Spleen (tissue), 7 donors: ENCODE measurements at regions not wholly inside any gene's neighbourhood (a gene's known extent, or its start where the extent isn't known, plus 50 kb on each side); places are given as distances from the start of the nearest gene placed in this dataset.

Source experiments
- POLR2A ChIP-seq, 3 donors: fragments of 450-650 bp; IDR thresholded peaks; one replicate each; pipeline ENCODE4 v1.5.1; 2017; ENCODE audit warnings: antibody characterized with exemption in 3 of 3, mild to moderate bottlenecking in 1 of 3
- POLR2AphosphoS5 ChIP-seq, 3 donors: sonication (generic); formaldehyde crosslinking; IDR thresholded peaks; one replicate each; pipeline ENCODE4 v1.5.1; 2017; ENCODE audit warnings: antibody characterized with exemption in 3 of 3
- TF ChIP-seq, protein P1 (sequence below), 11 experiments: fragments of 200-600 bp in 7 of 11; fragments of 450-650 bp in 4 of 11; sonication (generic) in 4 of 11; IDR thresholded peaks in 8 of 11; conservative IDR thresholded peaks in 3 of 11; 1 replicate in 7 of 11; 2 replicates in 4 of 11; pipeline versions ENCODE4 v1.4.0 to v1.8.0; 2016 to 2021; ENCODE audit warnings: antibody characterized with exemption in 11 of 11, inconsistent platforms in 4 of 11, mild to moderate bottlenecking in 1 of 11
- donor health status: DM: no; HTN: no; CAD: no; lungs with moderate emphysema.
- donor health status: DM: no; HTN: no; CAD: no.
- donor health status: DM: no; HTN: no; CAD: no.

DNA sequence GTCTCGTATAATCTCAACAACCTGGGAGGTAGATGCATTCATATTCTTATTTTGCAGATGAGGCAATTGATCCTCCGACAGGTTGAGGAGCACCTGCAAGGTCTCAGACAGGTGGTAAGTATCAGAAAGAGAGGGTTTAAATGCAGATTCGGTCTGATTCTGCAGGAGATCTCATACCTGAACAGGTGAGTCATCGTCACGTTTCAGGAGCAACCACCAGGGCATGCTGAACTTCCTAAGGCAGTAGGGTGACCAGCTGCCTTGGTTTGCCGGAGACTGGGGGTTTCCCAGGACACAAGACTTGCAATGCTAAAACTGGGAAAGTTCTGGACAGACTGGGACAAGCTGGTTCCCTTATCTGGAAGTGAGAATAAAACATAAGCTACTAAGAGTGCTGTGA is 68.8 kb upstream of the TSHZ3 start:
- TF ChIP-seq, protein P1, sequence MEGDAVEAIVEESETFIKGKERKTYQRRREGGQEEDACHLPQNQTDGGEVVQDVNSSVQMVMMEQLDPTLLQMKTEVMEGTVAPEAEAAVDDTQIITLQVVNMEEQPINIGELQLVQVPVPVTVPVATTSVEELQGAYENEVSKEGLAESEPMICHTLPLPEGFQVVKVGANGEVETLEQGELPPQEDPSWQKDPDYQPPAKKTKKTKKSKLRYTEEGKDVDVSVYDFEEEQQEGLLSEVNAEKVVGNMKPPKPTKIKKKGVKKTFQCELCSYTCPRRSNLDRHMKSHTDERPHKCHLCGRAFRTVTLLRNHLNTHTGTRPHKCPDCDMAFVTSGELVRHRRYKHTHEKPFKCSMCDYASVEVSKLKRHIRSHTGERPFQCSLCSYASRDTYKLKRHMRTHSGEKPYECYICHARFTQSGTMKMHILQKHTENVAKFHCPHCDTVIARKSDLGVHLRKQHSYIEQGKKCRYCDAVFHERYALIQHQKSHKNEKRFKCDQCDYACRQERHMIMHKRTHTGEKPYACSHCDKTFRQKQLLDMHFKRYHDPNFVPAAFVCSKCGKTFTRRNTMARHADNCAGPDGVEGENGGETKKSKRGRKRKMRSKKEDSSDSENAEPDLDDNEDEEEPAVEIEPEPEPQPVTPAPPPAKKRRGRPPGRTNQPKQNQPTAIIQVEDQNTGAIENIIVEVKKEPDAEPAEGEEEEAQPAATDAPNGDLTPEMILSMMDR (IDR thresholded peaks at IDR 0.05 in 8 of 11, conservative IDR thresholded peaks at IDR 0.05 in 3 of 11): no peak
- TF ChIP-seq POLR2AphosphoS5 (IDR thresholded peaks at IDR 0.05): no peak
- TF ChIP-seq POLR2A (IDR thresholded peaks at IDR 0.05): no peak
